ENCODE measurements at regions not wholly inside any gene's neighbourhood (a gene's known extent, or its start where the extent isn't known, plus 50 kb on each side); places are given as distances from the start of the nearest gene placed in this dataset.

DNA sequence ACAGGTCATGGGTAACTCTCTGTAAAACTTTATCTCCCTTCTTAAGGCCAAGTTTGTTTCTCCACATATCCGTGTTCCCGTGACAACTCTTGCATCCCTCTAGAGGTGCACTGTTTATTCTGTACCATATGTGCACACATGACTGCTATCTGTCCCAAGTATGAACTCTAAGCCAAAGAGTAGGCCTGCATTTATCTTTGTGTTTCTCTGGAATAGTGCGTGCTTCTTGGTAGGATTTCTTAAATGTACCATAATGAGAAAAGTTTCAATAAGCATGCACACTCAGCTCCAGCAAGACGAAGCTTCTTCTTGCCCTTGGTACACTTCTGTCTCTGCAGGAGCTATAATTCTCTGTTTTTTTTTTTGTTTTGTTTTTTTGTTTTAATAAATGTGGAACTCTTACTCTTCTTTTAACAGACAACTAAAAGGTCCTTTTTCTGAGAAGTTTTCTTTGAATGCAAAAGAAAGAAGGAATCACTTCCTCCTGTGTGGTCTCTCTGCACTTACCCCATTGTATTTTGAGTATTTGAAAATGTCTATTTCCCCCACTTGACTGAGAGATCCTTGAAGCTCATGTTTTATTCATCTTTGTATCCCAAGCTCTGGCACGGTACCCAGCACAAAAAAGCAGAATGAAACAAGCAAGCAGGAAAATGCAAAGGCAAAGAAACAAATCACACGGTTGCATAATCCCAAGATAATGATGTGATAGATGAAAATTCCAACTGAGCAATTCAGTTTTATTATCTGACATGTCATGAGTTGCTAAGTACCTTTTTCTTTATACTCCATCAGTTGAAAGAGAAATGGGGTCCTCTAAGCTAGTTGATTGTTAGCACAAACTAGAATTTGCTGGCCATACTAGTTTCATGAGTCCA lies 521.9 kb upstream of the BOD1L1 start:
- no peaks in the 10 kb centered on the region for H3K9me3 ChIP-seq (ENCODE audit: low read depth, low read length)
- no peak overlapping the region for H3K4me2 ChIP-seq (ENCODE audit: insufficient read depth, low read length)
- H3K27me3 ChIP-seq (ENCODE audit: insufficient read depth, low read length): no peaks in the 10 kb centered on the region
- no peak overlapping the region for H3K27ac ChIP-seq (ENCODE audit: low read depth, low read length)
- no peak for TF ChIP-seq CTCF (IDR thresholded peaks at IDR 0.05; ENCODE audit: extremely low read depth, low read depth, low read length)
- no peaks in the 10 kb centered on the region for H3K36me3 ChIP-seq (ENCODE audit: insufficient read depth, low read length)
- peaks cover 9% of the 10 kb centered on the region for H3K4me1 ChIP-seq (ENCODE audit: insufficient read depth, low read length)
- no peaks in the 10 kb centered on the region for H3K79me2 ChIP-seq (ENCODE audit: insufficient read depth, low read length)
- H4K20me1 ChIP-seq (ENCODE audit: insufficient read depth, low read length): no peaks in the 10 kb centered on the region
- no peak for DNase-seq (ENCODE audit: insufficient read length, low spot score, missing footprints)
- no peak overlapping the region for H2AFZ ChIP-seq (ENCODE audit: low read length)
- no peak overlapping the region for H3K4me3 ChIP-seq (ENCODE audit: insufficient read depth, low read length)

GRCh38 chr4:14151101-14151500 lies 523.6 kb upstream of the BOD1L1 start:
- DNase-seq (ENCODE audit: insufficient read length, low spot score, missing footprints): no peak
- Histone ChIP-seq H3K36me3 (ENCODE audit: insufficient read depth, low read length) (no peaks in the 10 kb centered on the region), H3K4me2 (ENCODE audit: insufficient read depth, low read length) (no peak overlapping the region), H3K27me3 (ENCODE audit: insufficient read depth, low read length) (no peaks in the 10 kb centered on the region), H2AFZ (ENCODE audit: low read length) (no peak overlapping the region), H3K27ac (ENCODE audit: low read depth, low read length) (no peak overlapping the region), H3K9me3 (ENCODE audit: low read depth, low read length) (no peaks in the 10 kb centered on the region), H4K20me1 (ENCODE audit: insufficient read depth, low read length) (no peaks in the 10 kb centered on the region), H3K4me1 (ENCODE audit: insufficient read depth, low read length) (peaks cover 9% of the 10 kb centered on the region), H3K4me3 (ENCODE audit: insufficient read depth, low read length) (no peak overlapping the region), H3K79me2 (ENCODE audit: insufficient read depth, low read length) (no peaks in the 10 kb centered on the region)
- no peak for TF ChIP-seq CTCF (IDR thresholded peaks at IDR 0.05; ENCODE audit: extremely low read depth, low read depth, low read length)

GRCh38 chr4:14152834-14153519 lies 525.5 kb upstream of the BOD1L1 start:
- H2AFZ ChIP-seq (ENCODE audit: low read length): no peak overlapping the region
- H3K36me3 ChIP-seq (ENCODE audit: insufficient read depth, low read length): no peaks in the 10 kb centered on the region
- H3K27ac ChIP-seq (ENCODE audit: low read depth, low read length): no peak overlapping the region
- H4K20me1 ChIP-seq (ENCODE audit: insufficient read depth, low read length): no peaks in the 10 kb centered on the region
- H3K27me3 ChIP-seq (ENCODE audit: insufficient read depth, low read length): no peaks in the 10 kb centered on the region
- DNase-seq (ENCODE audit: insufficient read length, low spot score, missing footprints): no peak
- TF ChIP-seq CTCF (IDR thresholded peaks at IDR 0.05; ENCODE audit: extremely low read depth, low read depth, low read length): no peak
- no peak overlapping the region for H3K4me3 ChIP-seq (ENCODE audit: insufficient read depth, low read length)
- no peaks in the 10 kb centered on the region for H3K9me3 ChIP-seq (ENCODE audit: low read depth, low read length)
- no peaks in the 10 kb centered on the region for H3K79me2 ChIP-seq (ENCODE audit: insufficient read depth, low read length)
- H3K4me2 ChIP-seq (ENCODE audit: insufficient read depth, low read length): no peak overlapping the region
- H3K4me1 ChIP-seq (ENCODE audit: insufficient read depth, low read length): peaks cover 9% of the 10 kb centered on the region

GRCh38 chr4:14155803-14156202 lies 528.3 kb upstream of the BOD1L1 start:
- H3K4me3 ChIP-seq (ENCODE audit: insufficient read depth, low read length): no peak overlapping the region
- H2AFZ ChIP-seq (ENCODE audit: low read length): no peak overlapping the region
- no peaks in the 10 kb centered on the region for H3K27me3 ChIP-seq (ENCODE audit: insufficient read depth, low read length)
- H3K79me2 ChIP-seq (ENCODE audit: insufficient read depth, low read length): no peaks in the 10 kb centered on the region
- no peak overlapping the region for H3K27ac ChIP-seq (ENCODE audit: low read depth, low read length)
- no peak overlapping the region for H3K4me2 ChIP-seq (ENCODE audit: insufficient read depth, low read length)
- no peaks in the 10 kb centered on the region for H3K36me3 ChIP-seq (ENCODE audit: insufficient read depth, low read length)
- no peaks in the 10 kb centered on the region for H3K4me1 ChIP-seq (ENCODE audit: insufficient read depth, low read length)
- no peak for TF ChIP-seq CTCF (IDR thresholded peaks at IDR 0.05; ENCODE audit: extremely low read depth, low read depth, low read length)
- no peaks in the 10 kb centered on the region for H3K9me3 ChIP-seq (ENCODE audit: low read depth, low read length)
- DNase-seq (ENCODE audit: insufficient read length, low spot score, missing footprints): no peak
- H4K20me1 ChIP-seq (ENCODE audit: insufficient read depth, low read length): no peaks in the 10 kb centered on the region
